CD14-positive monocyte (primary cell): ENCODE measurements at regions not wholly inside any gene's neighbourhood (a gene's known extent, or its start where the extent isn't known, plus 50 kb on each side); places are given as distances from the start of the nearest gene placed in this dataset.

Experiments
- DNase-seq, 3 donors: peaks; one replicate each; pipeline ENCODE4 v3.0.0-alpha.2; 2011 to 2022
- H2AFZ ChIP-seq: 2 replicates; pipeline ENCODE4 v1.6.0; 2012; ENCODE audit warnings: mild to moderate bottlenecking, low read depth, low read length, inconsistent platforms; ENCODE audit not compliant: insufficient read depth, poor library complexity, severe bottlenecking
- H3K27ac ChIP-seq, 2 donors: 1 replicate in 1 of 2; 2 replicates in 1 of 2; pipeline ENCODE4 v1.5.1; 2012 to 2013; ENCODE audit warnings: low read length in 2 of 2, control low read depth in 1 of 2, inconsistent platforms in 1 of 2, low read depth in 1 of 2, mild to moderate bottlenecking in 1 of 2
- H3K27me3 ChIP-seq, 2 donors: one replicate each; pipeline versions ENCODE4 v1.6.0 to v1.6.1; 2011 to 2013; ENCODE audit warnings: low read length in 2 of 2; ENCODE audit not compliant: control insufficient read depth in 2 of 2, insufficient read depth in 2 of 2
- H3K36me3 ChIP-seq, 2 donors: replicated peaks in 1 of 2; 1 replicate in 1 of 2; 2 replicates in 1 of 2; pipeline versions ENCODE4 v1.5.1 to v1.6.1; 2012 to 2013; ENCODE audit warnings: low read length in 2 of 2, control low read depth in 1 of 2, inconsistent platforms in 1 of 2, mild to moderate bottlenecking in 1 of 2; ENCODE audit not compliant: insufficient read depth in 2 of 2, control insufficient read depth in 1 of 2
- H3K4me1 ChIP-seq, 2 donors: 1 replicate in 1 of 2; 2 replicates in 1 of 2; pipeline versions ENCODE4 v1.5.1 to v1.6.1; 2012 to 2013; ENCODE audit warnings: low read length in 2 of 2, control low read depth in 1 of 2, inconsistent platforms in 1 of 2, mild to moderate bottlenecking in 1 of 2, moderate library complexity in 1 of 2; ENCODE audit not compliant: insufficient read depth in 2 of 2, control insufficient read depth in 1 of 2
- H3K4me2 ChIP-seq: replicated peaks from 2 replicates; pipeline ENCODE3; 2012; ENCODE audit warnings: low read length, moderate library complexity, mild to moderate bottlenecking; ENCODE audit not compliant: poor library complexity, severe bottlenecking; ENCODE audit errors: extremely low read depth
- H3K4me3 ChIP-seq, 3 experiments: fragments of 200-600 bp in 1 of 3; sonication (generic) in 1 of 3; replicated peaks in 1 of 3; 1 replicate in 2 of 3; 2 replicates in 1 of 3; pipeline ENCODE4 v1.5.1; 2011 to 2013; ENCODE audit warnings: low read length in 3 of 3, mild to moderate bottlenecking in 3 of 3, control low read depth in 2 of 3, low read depth in 2 of 3, inconsistent platforms in 1 of 3, moderate library complexity in 1 of 3
- H3K79me2 ChIP-seq: 2 replicates; pipeline ENCODE4 v1.6.0; 2012; ENCODE audit warnings: mild to moderate bottlenecking, control low read depth, inconsistent platforms, low read length, moderate library complexity; ENCODE audit not compliant: insufficient read depth
- H3K9ac ChIP-seq: 2 replicates; pipeline ENCODE4 v1.6.0; 2017; ENCODE audit warnings: low read length, mild to moderate bottlenecking; ENCODE audit not compliant: insufficient read depth, poor library complexity, severe bottlenecking
- H3K9me3 ChIP-seq, 2 donors: replicated peaks in 1 of 2; 1 replicate in 1 of 2; 2 replicates in 1 of 2; pipeline versions ENCODE4 v1.5.1 to v1.6.1; 2012 to 2013; ENCODE audit warnings: low read length in 2 of 2, control low read depth in 1 of 2; ENCODE audit not compliant: control insufficient read depth in 1 of 2, insufficient read depth in 1 of 2
- H4K20me1 ChIP-seq: 2 replicates; pipeline ENCODE4 v1.6.0; 2012; ENCODE audit warnings: mild to moderate bottlenecking, low read length, control low read depth, moderate library complexity; ENCODE audit not compliant: insufficient read depth
- H3K27ac Mint-ChIP-seq, 7 donors: one replicate each; pipeline ENCODE4 v1.8.0; 2020; ENCODE audit warnings: mild to moderate bottlenecking in 7 of 7, mixed read lengths in 7 of 7, moderate library complexity in 6 of 7, inconsistent platforms in 2 of 7
- H3K27me3 Mint-ChIP-seq, 3 donors: one replicate each; pipeline ENCODE4 v1.8.0; 2021 to 2022; ENCODE audit warnings: low read depth in 3 of 3, mild to moderate bottlenecking in 3 of 3, mixed read lengths in 3 of 3, moderate library complexity in 3 of 3, inconsistent platforms in 1 of 3
- H3K36me3 Mint-ChIP-seq, 2 donors: one replicate each; pipeline ENCODE4 v1.8.0; 2020; ENCODE audit warnings: mixed read lengths in 2 of 2, inconsistent platforms in 1 of 2, mild to moderate bottlenecking in 1 of 2
- H3K4me1 Mint-ChIP-seq: one replicate; pipeline ENCODE4 v1.8.0; 2020; ENCODE audit warnings: mild to moderate bottlenecking, mixed read lengths
- H3K4me3 Mint-ChIP-seq, 2 donors: one replicate each; pipeline ENCODE4 v1.8.0; 2020; ENCODE audit warnings: mild to moderate bottlenecking in 2 of 2, mixed read lengths in 2 of 2, moderate library complexity in 1 of 2
- H3K9me3 Mint-ChIP-seq, 7 donors: one replicate each; pipeline ENCODE4 v1.8.0; 2020 to 2022; ENCODE audit warnings: mixed read lengths in 7 of 7, mild to moderate bottlenecking in 6 of 7, moderate library complexity in 6 of 7, inconsistent platforms in 2 of 7
- WGBS: methylation state at CpG from one replicate; pipeline ENCODE4 v1.1.5; 2013; ENCODE audit warnings: missing lambda C conversion rate; ENCODE audit not compliant: insufficient coverage; 5-methylcytosine and 5-hydroxymethylcytosine counted together
- intact Hi-C, 2 donors: fragments of 100-400 bp; cut with micrococcal nuclease; formaldehyde crosslinking; loops; one replicate each; pipeline versions ENCODE4 v1.15.0 to v1.15.1; 2023
- TF ChIP-seq, protein P1 (sequence below): fragments of 200-600 bp; IDR thresholded peaks from one replicate; pipeline ENCODE4 v1.8.0; 2022; ENCODE audit warnings: antibody characterized with exemption, mild to moderate bottlenecking

DNA sequence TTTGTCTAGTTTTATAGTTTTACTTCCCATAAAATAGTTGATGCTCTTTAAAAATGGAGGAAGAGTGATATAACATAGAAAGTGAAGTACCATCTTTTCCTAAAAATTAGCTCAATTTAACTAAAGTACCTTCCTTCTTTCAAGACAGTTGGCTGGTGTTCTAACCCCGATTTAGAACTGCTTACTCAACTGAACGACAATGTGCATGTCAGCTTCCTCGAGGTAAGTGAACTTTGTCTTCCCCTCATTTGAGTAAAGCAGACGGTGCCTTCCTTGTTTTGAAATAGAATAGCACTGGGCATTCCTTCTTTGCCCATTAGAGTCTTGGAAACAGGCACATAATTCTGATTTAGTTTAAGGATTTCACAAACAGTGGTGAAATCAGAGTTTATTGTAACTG, 1519.2 kb downstream of the EFNB2 start:
- intact Hi-C loops = no loop called here
- WGBS = 20% methylated on average over 1 of the region's 4 CpGs
- Mint-ChIP-seq H3K27ac (no peak overlapping the region), H3K36me3 (no peaks in the 10 kb centered on the region), H3K4me3 (no peak overlapping the region), H3K4me1 (no peaks in the 10 kb centered on the region), H3K27me3 (no peaks in the 10 kb centered on the region), H3K9me3 (peaks cover 0 to 6% (median 2%) of the 10 kb centered on the region in 7 donors)
- Histone ChIP-seq H3K9ac (no peak overlapping the region), H3K79me2 (no peaks in the 10 kb centered on the region), H3K36me3 (no peaks in the 10 kb centered on the region), H3K4me1 (no peaks in the 10 kb centered on the region), H3K27me3 (no peaks in the 10 kb centered on the region), H3K4me3 (no peak overlapping the region), H4K20me1 (no peaks in the 10 kb centered on the region), H2AFZ (no peak overlapping the region), H3K27ac (no peak overlapping the region), H3K9me3 (no peaks in the 10 kb centered on the region), H3K4me2 (no peak overlapping the region)
- no peak for DNase-seq
- TF ChIP-seq, protein P1, sequence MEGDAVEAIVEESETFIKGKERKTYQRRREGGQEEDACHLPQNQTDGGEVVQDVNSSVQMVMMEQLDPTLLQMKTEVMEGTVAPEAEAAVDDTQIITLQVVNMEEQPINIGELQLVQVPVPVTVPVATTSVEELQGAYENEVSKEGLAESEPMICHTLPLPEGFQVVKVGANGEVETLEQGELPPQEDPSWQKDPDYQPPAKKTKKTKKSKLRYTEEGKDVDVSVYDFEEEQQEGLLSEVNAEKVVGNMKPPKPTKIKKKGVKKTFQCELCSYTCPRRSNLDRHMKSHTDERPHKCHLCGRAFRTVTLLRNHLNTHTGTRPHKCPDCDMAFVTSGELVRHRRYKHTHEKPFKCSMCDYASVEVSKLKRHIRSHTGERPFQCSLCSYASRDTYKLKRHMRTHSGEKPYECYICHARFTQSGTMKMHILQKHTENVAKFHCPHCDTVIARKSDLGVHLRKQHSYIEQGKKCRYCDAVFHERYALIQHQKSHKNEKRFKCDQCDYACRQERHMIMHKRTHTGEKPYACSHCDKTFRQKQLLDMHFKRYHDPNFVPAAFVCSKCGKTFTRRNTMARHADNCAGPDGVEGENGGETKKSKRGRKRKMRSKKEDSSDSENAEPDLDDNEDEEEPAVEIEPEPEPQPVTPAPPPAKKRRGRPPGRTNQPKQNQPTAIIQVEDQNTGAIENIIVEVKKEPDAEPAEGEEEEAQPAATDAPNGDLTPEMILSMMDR = no peak

DNA sequence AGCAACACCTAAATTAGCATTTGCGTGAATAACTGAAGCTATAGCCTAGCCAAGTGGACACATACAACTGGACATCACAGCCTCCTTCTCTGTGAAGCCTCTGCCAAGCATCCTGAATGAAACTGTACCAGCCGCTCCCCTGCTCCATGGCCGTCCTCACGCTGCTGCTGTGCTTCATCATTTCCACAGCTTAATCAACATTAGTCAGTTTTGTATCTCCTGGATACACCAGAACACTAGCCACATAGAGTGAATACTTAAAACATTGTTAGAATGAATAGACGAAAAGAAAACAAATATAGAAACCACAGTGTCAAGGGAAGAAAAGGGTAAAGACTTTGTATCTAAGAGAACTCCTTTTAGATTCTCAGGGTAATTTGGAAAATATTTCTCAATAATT, 1526.9 kb downstream of the EFNB2 start:
- no peaks in the 10 kb centered on the region for H3K4me1 Mint-ChIP-seq
- Histone ChIP-seq H3K9me3 (no peaks in the 10 kb centered on the region), H2AFZ (no peak overlapping the region), H3K4me2 (no peak overlapping the region), H3K27ac (no peak overlapping the region), H3K9ac (no peak overlapping the region), H4K20me1 (no peaks in the 10 kb centered on the region), H3K4me1 (no peaks in the 10 kb centered on the region), H3K4me3 (no peak overlapping the region), H3K27me3 (no peaks in the 10 kb centered on the region), H3K79me2 (no peaks in the 10 kb centered on the region), H3K36me3 (no peaks in the 10 kb centered on the region)
- no peaks in the 10 kb centered on the region for H3K27me3 Mint-ChIP-seq
- H3K4me3 Mint-ChIP-seq = no peak overlapping the region
- TF ChIP-seq, protein P1 = no peak
- WGBS = 100% methylated on average over 1 of the region's 5 CpGs
- DNase-seq = no peak
- intact Hi-C loops = no loop called here
- H3K36me3 Mint-ChIP-seq = no peaks in the 10 kb centered on the region
- peak overlapping the region in 1 of 7 donors; percentile 10 for H3K27ac Mint-ChIP-seq
- H3K9me3 Mint-ChIP-seq = peaks cover 0 to 5% (median 0%) of the 10 kb centered on the region in 7 donors
